Fibroblast of pulmonary artery (primary cell): ENCODE measurements at regions not wholly inside any gene's neighbourhood (a gene's known extent, or its start where the extent isn't known, plus 50 kb on each side); places are given as distances from the start of the nearest gene placed in this dataset.

Experiments
- DNase-seq: peaks from one replicate; pipeline ENCODE4 v3.0.0-alpha.2; 2010; ENCODE audit warnings: low read depth
- H3K4me3 ChIP-seq: replicated peaks from 2 replicates; pipeline ENCODE4 v1.5.1; 2011; ENCODE audit warnings: low read depth, mild to moderate bottlenecking, control low read depth, low read length, moderate library complexity
- CTCF ChIP-seq: IDR thresholded peaks from 2 replicates; pipeline ENCODE4 v1.5.1; 2011; ENCODE audit warnings: mild to moderate bottlenecking, control low read depth, low read length, inconsistent platforms; ENCODE audit errors: missing control alignments

GRCh38 chr15:35596285-35596684 lies 50.3 kb upstream of the DPH6 start:
- no peak for DNase-seq
- TF ChIP-seq CTCF: no peak
- H3K4me3 ChIP-seq: no peak overlapping the region

- H3K4me3 ChIP-seq: no peak overlapping the region
- no peak for TF ChIP-seq CTCF
- DNase-seq: no peak
Measured at GRCh38 chr15:35602836-35603235, 56.9 kb upstream of the DPH6 start.

GRCh38 chr15:35603301-35603700 lies 57.3 kb upstream of the DPH6 start:
- no peak for TF ChIP-seq CTCF
- DNase-seq: peak; percentile 82
- no peak overlapping the region for H3K4me3 ChIP-seq

GRCh38 chr15:35603856-35604255 lies 57.9 kb upstream of the DPH6 start:
- TF ChIP-seq CTCF: no peak
- DNase-seq: peak; percentile 23
- H3K4me3 ChIP-seq: no peak overlapping the region

GRCh38 chr15:35605764-35606449 lies 59.9 kb upstream of the DPH6 start:
- DNase-seq: no peak
- no peak overlapping the region for H3K4me3 ChIP-seq
- no peak for TF ChIP-seq CTCF

GRCh38 chr15:35606450-35606779 lies 60.5 kb upstream of the DPH6 start:
- no peak for DNase-seq
- H3K4me3 ChIP-seq: no peak overlapping the region
- TF ChIP-seq CTCF: no peak

GRCh38 chr15:35616498-35617271 lies 70.7 kb upstream of the DPH6 start:
- no peak for TF ChIP-seq CTCF
- no peak for DNase-seq
- H3K4me3 ChIP-seq: no peak overlapping the region
